ENCODE measurements at regions not wholly inside any gene's neighbourhood (a gene's known extent, or its start where the extent isn't known, plus 50 kb on each side); places are given as distances from the start of the nearest gene placed in this dataset.
"Not testable (repeated sequence)": the region's sequence is repeated elsewhere in the genome, so short reads cannot be mapped to it uniquely, and the experiment has no call there.

DNA sequence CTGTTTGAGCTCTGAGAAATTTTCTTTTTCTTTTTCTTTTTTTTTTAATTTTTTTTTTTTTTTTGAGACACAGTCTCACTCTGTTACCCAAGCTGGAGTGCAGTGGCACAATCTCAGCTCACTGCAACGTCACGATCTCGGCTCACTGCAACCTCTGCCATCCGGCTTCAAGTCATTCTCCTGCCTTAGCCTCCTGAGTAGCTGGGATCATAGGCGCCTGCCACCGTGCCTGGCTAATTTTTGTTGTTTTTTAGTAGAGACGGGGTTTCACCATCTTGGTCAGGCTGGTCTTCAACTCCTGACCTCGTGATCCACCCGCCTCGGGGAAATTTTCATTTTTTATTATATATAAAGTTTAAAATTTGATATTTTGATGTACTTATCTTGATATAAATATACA, 1870.7 kb upstream of the LRRTM1 start:
- not testable (repeated sequence) for DNase-seq; H3K4me3 ChIP-seq (ENCODE audit: control insufficient read depth in 1 of 2, extremely low read depth in 1 of 2, low read length in 1 of 2); H3K4me3 Mint-ChIP-seq; H3K36me3 Mint-ChIP-seq; H3K27me3 Mint-ChIP-seq; H3K27ac Mint-ChIP-seq; H3K4me1 ChIP-seq (ENCODE audit: control insufficient read depth in 1 of 2, extremely low read depth in 1 of 2, insufficient read depth in 2 of 2, low read length in 2 of 2); H3K27ac ChIP-seq (ENCODE audit: low read length); H3K36me3 ChIP-seq (ENCODE audit: control insufficient read depth in 2 of 2, extremely low read depth in 1 of 2, insufficient read depth in 1 of 2, low read length in 1 of 2); H3K4me1 Mint-ChIP-seq; H3K27me3 ChIP-seq (replicated peaks in 1 of 2; ENCODE audit: control insufficient read depth in 2 of 2, extremely low read depth in 1 of 2, insufficient read depth in 2 of 2, low read length in 1 of 2); ATAC-seq (replicated peaks in 1 of 4)
- H3K9me3 Mint-ChIP-seq = peaks cover 14 to 30% (median 14%) of the 10 kb centered on the region in 3 donors
- 88% methylated on average over 5 of the region's 10 CpGs for WGBS (ENCODE audit: insufficient coverage)
- peaks cover 12% of the 10 kb centered on the region for H3K9me3 ChIP-seq
- ChIA-PET CTCF (interaction anchor here in 1 of 2 donors (0.7 kb wide), 1 partner anchor 1850 kb away, joined by 4 read pairs; no protein-coding TSS in a partner anchor), POLR2A (interaction anchor here in 1 of 2 donors (0.7 kb wide), 1 partner anchor 1363 kb away, joined by 3 read pairs; no protein-coding TSS in a partner anchor)

GRCh38 chr2:82172483-82172882, 1867.9 kb upstream of the LRRTM1 start:
- Mint-ChIP-seq H3K4me3 (no peak overlapping the region), H3K27me3 (no peaks in the 10 kb centered on the region), H3K9me3 (peaks cover 11 to 32% (median 17%) of the 10 kb centered on the region in 3 donors), H3K36me3 (no peaks in the 10 kb centered on the region), H3K4me1 (no peaks in the 10 kb centered on the region), H3K27ac (no peak overlapping the region)
- Histone ChIP-seq H3K4me3 (ENCODE audit: control insufficient read depth in 1 of 2, extremely low read depth in 1 of 2, low read length in 1 of 2) (no peak overlapping the region), H3K4me1 (ENCODE audit: control insufficient read depth in 1 of 2, extremely low read depth in 1 of 2, insufficient read depth in 2 of 2, low read length in 2 of 2) (no peaks in the 10 kb centered on the region), H3K9me3 (peaks cover 7% of the 10 kb centered on the region), H3K27me3 (replicated peaks in 1 of 2; ENCODE audit: control insufficient read depth in 2 of 2, extremely low read depth in 1 of 2, insufficient read depth in 2 of 2, low read length in 1 of 2) (no peaks in the 10 kb centered on the region), H3K36me3 (ENCODE audit: control insufficient read depth in 2 of 2, extremely low read depth in 1 of 2, insufficient read depth in 1 of 2, low read length in 1 of 2) (no peaks in the 10 kb centered on the region), H3K27ac (ENCODE audit: low read length) (no peak overlapping the region)
- WGBS (ENCODE audit: insufficient coverage) = no CpG with 5 or more reads among the region's 2 CpGs
- ChIA-PET POLR2A (no interaction called here), CTCF (no interaction called here)
- ATAC-seq (replicated peaks in 1 of 4) (no peak), DNase-seq (no peak)

- Mint-ChIP-seq H3K27ac (no peak overlapping the region), H3K9me3 (peaks cover 6 to 24% (median 14%) of the 10 kb centered on the region in 3 donors), H3K27me3 (no peaks in the 10 kb centered on the region), H3K36me3 (no peaks in the 10 kb centered on the region), H3K4me1 (no peaks in the 10 kb centered on the region), H3K4me3 (no peak overlapping the region)
- DNase-seq (no peak), ATAC-seq (replicated peaks in 1 of 4) (no peak)
- Histone ChIP-seq H3K27me3 (replicated peaks in 1 of 2; ENCODE audit: control insufficient read depth in 2 of 2, extremely low read depth in 1 of 2, insufficient read depth in 2 of 2, low read length in 1 of 2) (no peaks in the 10 kb centered on the region), H3K4me3 (ENCODE audit: control insufficient read depth in 1 of 2, extremely low read depth in 1 of 2, low read length in 1 of 2) (no peak overlapping the region), H3K4me1 (ENCODE audit: control insufficient read depth in 1 of 2, extremely low read depth in 1 of 2, insufficient read depth in 2 of 2, low read length in 2 of 2) (no peaks in the 10 kb centered on the region), H3K36me3 (ENCODE audit: control insufficient read depth in 2 of 2, extremely low read depth in 1 of 2, insufficient read depth in 1 of 2, low read length in 1 of 2) (no peaks in the 10 kb centered on the region), H3K27ac (ENCODE audit: low read length) (no peak overlapping the region), H3K9me3 (peaks cover 3% of the 10 kb centered on the region)
- ChIA-PET POLR2A (no interaction called here), CTCF (no interaction called here)
- 33% methylated on average over 1 of the region's 4 CpGs for WGBS (ENCODE audit: insufficient coverage)
These were observed 1864.8 kb upstream of the LRRTM1 start for GRCh38 chr2:82169379-82169778.

DNA sequence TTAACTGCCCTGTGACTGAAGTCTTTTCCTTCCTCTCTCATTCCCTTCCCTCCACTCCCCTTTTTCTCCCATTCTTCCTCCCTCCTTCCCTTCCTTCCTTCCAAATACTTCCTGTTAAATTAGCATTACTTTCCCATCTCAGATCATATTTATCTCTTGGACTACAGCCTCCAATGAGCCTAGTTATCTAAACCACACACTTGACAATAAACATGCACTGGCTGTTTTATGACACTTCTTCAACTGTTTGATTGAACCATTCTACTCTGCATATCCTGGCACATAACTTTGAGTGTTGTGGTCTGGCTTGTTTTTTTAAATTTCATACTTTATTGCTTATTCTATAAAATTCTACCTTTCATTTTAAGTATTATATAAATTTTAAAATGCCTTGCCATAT, 1860.8 kb upstream of the LRRTM1 start:
- Histone ChIP-seq H3K4me1 (ENCODE audit: control insufficient read depth in 1 of 2, extremely low read depth in 1 of 2, insufficient read depth in 2 of 2, low read length in 2 of 2) (no peaks in the 10 kb centered on the region), H3K36me3 (ENCODE audit: control insufficient read depth in 2 of 2, extremely low read depth in 1 of 2, insufficient read depth in 1 of 2, low read length in 1 of 2) (no peaks in the 10 kb centered on the region), H3K4me3 (ENCODE audit: control insufficient read depth in 1 of 2, extremely low read depth in 1 of 2, low read length in 1 of 2) (no peak overlapping the region), H3K9me3 (no peaks in the 10 kb centered on the region), H3K27me3 (replicated peaks in 1 of 2; ENCODE audit: control insufficient read depth in 2 of 2, extremely low read depth in 1 of 2, insufficient read depth in 2 of 2, low read length in 1 of 2) (no peaks in the 10 kb centered on the region), H3K27ac (ENCODE audit: low read length) (no peak overlapping the region)
- ATAC-seq (replicated peaks in 1 of 4) = no peak
- ChIA-PET CTCF (no interaction called here), POLR2A (no interaction called here)
- DNase-seq = no peak
- no peak overlapping the region for H3K27ac Mint-ChIP-seq
- peaks cover 4 to 26% (median 17%) of the 10 kb centered on the region in 3 donors for H3K9me3 Mint-ChIP-seq
- H3K4me3 Mint-ChIP-seq = no peak overlapping the region
- no peaks in the 10 kb centered on the region for H3K27me3 Mint-ChIP-seq
- no peaks in the 10 kb centered on the region for H3K4me1 Mint-ChIP-seq
- H3K36me3 Mint-ChIP-seq = no peaks in the 10 kb centered on the region

DNA sequence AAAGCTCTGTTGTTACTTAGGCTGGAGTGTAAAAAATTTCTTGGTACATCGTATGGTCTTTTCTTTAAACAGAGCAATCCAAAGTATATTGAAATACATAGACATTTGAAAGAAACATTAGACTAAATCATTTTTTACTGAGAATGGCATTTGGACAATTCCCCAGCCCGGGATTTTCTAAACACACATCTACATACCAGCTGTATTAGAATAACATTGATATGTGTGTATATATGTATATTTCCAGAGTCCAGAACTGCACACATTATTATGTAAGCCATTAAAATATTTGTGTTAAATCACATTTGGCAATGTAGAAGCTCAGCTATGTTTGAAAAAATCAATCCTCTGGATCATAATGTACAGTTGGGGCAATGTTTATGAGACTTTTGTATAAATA, 1853.6 kb upstream of the LRRTM1 start:
- no peaks in the 10 kb centered on the region for H3K4me1 Mint-ChIP-seq
- ChIA-PET POLR2A (no interaction called here), CTCF (no interaction called here)
- no peak for DNase-seq
- Histone ChIP-seq H3K4me3 (ENCODE audit: control insufficient read depth in 1 of 2, extremely low read depth in 1 of 2, low read length in 1 of 2) (no peak overlapping the region), H3K4me1 (ENCODE audit: control insufficient read depth in 1 of 2, extremely low read depth in 1 of 2, insufficient read depth in 2 of 2, low read length in 2 of 2) (no peaks in the 10 kb centered on the region), H3K36me3 (ENCODE audit: control insufficient read depth in 2 of 2, extremely low read depth in 1 of 2, insufficient read depth in 1 of 2, low read length in 1 of 2) (no peaks in the 10 kb centered on the region), H3K27ac (ENCODE audit: low read length) (no peak overlapping the region), H3K9me3 (no peaks in the 10 kb centered on the region), H3K27me3 (replicated peaks in 1 of 2; ENCODE audit: control insufficient read depth in 2 of 2, extremely low read depth in 1 of 2, insufficient read depth in 2 of 2, low read length in 1 of 2) (no peaks in the 10 kb centered on the region)
- no peaks in the 10 kb centered on the region for H3K36me3 Mint-ChIP-seq
- no peak overlapping the region for H3K27ac Mint-ChIP-seq
- WGBS (ENCODE audit: insufficient coverage) = no CpG with 5 or more reads among the region's 2 CpGs
- H3K4me3 Mint-ChIP-seq = no peak overlapping the region
- ATAC-seq (replicated peaks in 1 of 4) = no peak
- H3K9me3 Mint-ChIP-seq = peaks cover 4 to 17% (median 14%) of the 10 kb centered on the region in 3 donors
- H3K27me3 Mint-ChIP-seq = no peaks in the 10 kb centered on the region

DNA sequence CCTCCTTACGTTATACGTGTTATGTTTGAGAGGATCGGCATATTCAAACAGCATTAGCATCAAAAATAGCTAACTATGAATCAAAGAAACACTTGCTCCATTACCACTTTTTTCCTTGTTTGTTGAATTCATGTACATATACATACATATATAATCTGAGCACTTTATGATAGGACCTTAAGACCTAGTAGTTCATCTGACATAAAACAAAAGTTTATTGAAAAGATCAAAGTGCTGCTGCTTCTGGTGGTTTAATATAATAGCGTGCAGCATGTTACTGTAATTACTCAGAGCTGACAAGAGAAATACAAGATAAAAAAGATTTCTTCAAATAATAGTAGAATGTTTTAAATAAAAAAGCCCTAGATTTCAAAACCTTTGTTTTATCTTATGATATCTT, 1850.9 kb upstream of the LRRTM1 start:
- no peaks in the 10 kb centered on the region for H3K9me3 ChIP-seq
- H3K36me3 Mint-ChIP-seq = no peaks in the 10 kb centered on the region
- DNase-seq (no peak), ATAC-seq (replicated peaks in 1 of 4) (no peak)
- no peak overlapping the region for H3K27ac ChIP-seq (ENCODE audit: low read length)
- H3K4me3 Mint-ChIP-seq = no peak overlapping the region
- H3K27ac Mint-ChIP-seq = no peak overlapping the region
- ChIA-PET POLR2A (no interaction called here), CTCF (no interaction called here)
- H3K4me3 ChIP-seq (ENCODE audit: control insufficient read depth in 1 of 2, extremely low read depth in 1 of 2, low read length in 1 of 2) = no peak overlapping the region
- peaks cover 0 to 19% (median 17%) of the 10 kb centered on the region in 3 donors for H3K9me3 Mint-ChIP-seq
- WGBS (ENCODE audit: insufficient coverage) = no CpG with 5 or more reads among the region's 4 CpGs
- H3K36me3 ChIP-seq (ENCODE audit: control insufficient read depth in 2 of 2, extremely low read depth in 1 of 2, insufficient read depth in 1 of 2, low read length in 1 of 2) = no peaks in the 10 kb centered on the region
- no peaks in the 10 kb centered on the region for H3K4me1 Mint-ChIP-seq
- H3K27me3 Mint-ChIP-seq = no peaks in the 10 kb centered on the region
- H3K27me3 ChIP-seq (replicated peaks in 1 of 2; ENCODE audit: control insufficient read depth in 2 of 2, extremely low read depth in 1 of 2, insufficient read depth in 2 of 2, low read length in 1 of 2) = no peaks in the 10 kb centered on the region
- H3K4me1 ChIP-seq (ENCODE audit: control insufficient read depth in 1 of 2, extremely low read depth in 1 of 2, insufficient read depth in 2 of 2, low read length in 2 of 2) = no peaks in the 10 kb centered on the region

DNA sequence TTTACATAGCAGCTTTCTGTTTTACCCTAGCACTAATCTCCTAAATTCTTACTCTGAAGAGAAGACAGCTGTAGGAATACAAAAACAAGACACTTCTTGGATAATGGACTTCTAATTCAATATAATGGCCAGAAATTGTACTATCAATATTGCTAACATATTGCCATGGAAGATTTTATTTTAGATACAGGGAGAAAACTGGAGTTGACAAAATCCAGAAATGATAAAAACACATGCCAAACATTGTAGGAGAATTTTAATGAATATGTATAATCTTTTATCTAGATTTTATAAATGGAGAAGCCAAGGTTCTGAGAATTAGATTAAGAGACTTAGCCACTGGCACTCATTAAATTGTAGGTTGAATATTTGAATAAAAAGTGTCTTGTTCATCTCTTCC, 1838.8 kb upstream of the LRRTM1 start:
- Histone ChIP-seq H3K27me3 (replicated peaks in 1 of 2; ENCODE audit: control insufficient read depth in 2 of 2, extremely low read depth in 1 of 2, insufficient read depth in 2 of 2, low read length in 1 of 2) (no peaks in the 10 kb centered on the region), H3K4me3 (ENCODE audit: control insufficient read depth in 1 of 2, extremely low read depth in 1 of 2, low read length in 1 of 2) (no peak overlapping the region), H3K9me3 (peaks cover 2% of the 10 kb centered on the region), H3K36me3 (ENCODE audit: control insufficient read depth in 2 of 2, extremely low read depth in 1 of 2, insufficient read depth in 1 of 2, low read length in 1 of 2) (no peaks in the 10 kb centered on the region), H3K4me1 (ENCODE audit: control insufficient read depth in 1 of 2, extremely low read depth in 1 of 2, insufficient read depth in 2 of 2, low read length in 2 of 2) (no peaks in the 10 kb centered on the region), H3K27ac (ENCODE audit: low read length) (no peak overlapping the region)
- Mint-ChIP-seq H3K36me3 (no peaks in the 10 kb centered on the region), H3K27ac (no peak overlapping the region), H3K4me1 (no peaks in the 10 kb centered on the region), H3K27me3 (no peaks in the 10 kb centered on the region), H3K4me3 (no peak overlapping the region), H3K9me3 (peaks cover 12 to 16% (median 12%) of the 10 kb centered on the region in 3 donors)
- DNase-seq (no peak), ATAC-seq (replicated peaks in 1 of 4) (no peak)
- ChIA-PET POLR2A (no interaction called here), CTCF (no interaction called here)
